HPDE6-E6E7 (cell line): ENCODE measurements at regions not wholly inside any gene's neighbourhood (a gene's known extent, or its start where the extent isn't known, plus 50 kb on each side); places are given as distances from the start of the nearest gene placed in this dataset.

Experiments
- DNase-seq: peaks from one replicate; pipeline ENCODE4 v3.0.0; 2011; ENCODE audit warnings: missing footprints; ENCODE audit errors: extremely low spot score

GRCh38 chr3:22475665-22476240 lies 724.7 kb upstream of the ZNF385D start:
- DNase-seq = no peak

DNA sequence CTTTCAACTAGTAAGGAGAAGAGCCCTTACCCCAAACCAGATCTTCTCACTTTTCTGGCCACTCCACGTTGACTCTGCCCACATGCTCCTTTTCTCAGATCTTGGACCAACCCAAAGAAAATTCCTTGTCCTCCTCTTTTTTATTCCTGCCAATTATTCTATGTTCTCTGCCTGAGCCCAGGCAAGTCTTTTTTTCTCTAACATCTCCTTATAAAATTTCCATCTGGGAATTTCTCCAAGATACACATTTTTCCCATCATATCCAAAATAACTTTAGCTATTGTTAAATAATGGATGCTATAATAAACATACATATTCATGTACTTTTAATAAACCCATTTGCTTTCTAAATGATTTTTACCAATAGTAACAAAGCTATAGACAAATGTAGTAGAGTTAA lies 726.0 kb upstream of the ZNF385D start:
- no peak for DNase-seq

GRCh38 chr3:22485954-22486353 lies 717.2 kb upstream of the UBE2E2 start:
- DNase-seq = no peak

- no peak for DNase-seq
These were observed 712.4 kb upstream of the UBE2E2 start for GRCh38 chr3:22490747-22491146.

DNA sequence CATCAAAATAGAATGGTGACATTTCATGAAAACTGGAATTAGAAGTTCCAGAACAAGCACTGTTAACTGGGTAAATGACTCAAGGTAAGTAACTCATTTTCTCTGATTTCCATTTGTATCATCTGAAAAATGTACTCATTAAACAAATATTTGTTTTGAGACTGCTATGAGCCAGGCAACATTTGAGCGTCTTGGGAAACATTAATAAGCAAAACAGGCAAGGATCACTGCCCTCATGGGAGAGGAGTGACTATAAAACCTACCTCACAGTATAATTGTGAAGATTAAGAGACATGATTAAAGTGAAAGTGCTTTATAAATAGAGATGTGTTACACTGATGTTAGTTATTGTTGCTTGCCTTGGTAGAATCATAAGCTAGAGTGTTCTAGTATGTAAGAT lies 711.8 kb upstream of the UBE2E2 start:
- DNase-seq = no peak

DNA sequence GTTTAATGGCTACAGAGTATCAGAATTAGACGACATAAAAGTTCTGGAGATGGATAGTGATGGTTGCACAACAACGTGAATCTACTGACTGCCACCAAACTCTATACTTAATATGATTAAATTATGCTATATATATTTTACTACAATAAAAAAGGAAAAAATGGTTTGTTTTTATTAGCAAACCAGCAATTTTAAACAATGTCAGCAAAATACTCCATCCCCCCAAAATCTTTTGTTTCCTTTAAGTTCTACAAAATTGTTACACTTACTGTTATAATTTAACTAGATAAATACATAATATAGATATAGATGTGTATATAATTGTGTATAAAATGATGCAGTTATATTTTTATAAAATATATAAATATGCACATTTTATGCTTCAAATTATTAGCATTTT lies 710.8 kb upstream of the UBE2E2 start:
- DNase-seq = no peak

DNA sequence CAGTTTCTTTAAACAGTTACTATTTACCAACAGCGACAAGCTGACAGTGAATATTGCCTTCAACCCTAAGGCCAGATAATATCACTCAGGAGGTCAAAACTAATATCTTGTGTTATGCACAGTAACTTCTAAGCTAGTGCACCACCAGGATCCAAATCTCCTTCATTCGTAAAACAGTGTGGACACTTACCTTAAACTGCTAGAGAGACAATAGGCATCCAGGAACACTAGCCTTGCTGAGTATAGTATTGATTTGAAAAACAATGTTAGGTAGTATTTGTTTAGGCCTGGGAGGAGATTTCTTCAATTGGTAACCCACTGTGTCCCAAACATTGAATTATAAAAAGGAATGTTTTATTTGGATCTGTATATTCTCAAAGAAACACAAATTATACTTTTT lies 707.9 kb upstream of the UBE2E2 start:
- DNase-seq = no peak

- no peak for DNase-seq
These were observed 707.3 kb upstream of the UBE2E2 start for GRCh38 chr3:22495791-22496190.

- DNase-seq = no peak
These were observed 706.5 kb upstream of the UBE2E2 start for GRCh38 chr3:22496641-22497040.

GRCh38 chr3:22506871-22507270 lies 696.3 kb upstream of the UBE2E2 start:
- no peak for DNase-seq

DNA sequence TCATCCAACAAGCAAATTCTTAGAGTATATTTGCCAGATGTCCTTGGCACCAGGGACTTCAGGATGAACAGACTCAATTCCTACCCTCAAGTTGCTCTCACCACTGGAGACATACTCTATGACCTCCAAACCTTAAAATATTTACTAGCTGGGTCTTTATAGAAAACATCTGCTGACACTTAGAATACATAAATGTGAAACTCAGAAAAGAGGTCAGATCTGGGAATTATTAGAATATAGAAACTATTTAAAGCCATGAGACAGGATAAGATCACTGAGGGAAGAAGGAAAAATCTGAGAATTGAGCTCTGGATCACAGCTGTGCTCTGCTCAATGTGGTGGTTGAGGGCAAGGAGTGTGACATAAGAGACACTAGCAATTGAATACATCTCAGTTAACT lies 695.4 kb upstream of the UBE2E2 start:
- DNase-seq = no peak

GRCh38 chr3:22523925-22524324 lies 679.2 kb upstream of the UBE2E2 start:
- no peak for DNase-seq

GRCh38 chr3:22526266-22526837 lies 676.8 kb upstream of the UBE2E2 start:
- no peak for DNase-seq

DNA sequence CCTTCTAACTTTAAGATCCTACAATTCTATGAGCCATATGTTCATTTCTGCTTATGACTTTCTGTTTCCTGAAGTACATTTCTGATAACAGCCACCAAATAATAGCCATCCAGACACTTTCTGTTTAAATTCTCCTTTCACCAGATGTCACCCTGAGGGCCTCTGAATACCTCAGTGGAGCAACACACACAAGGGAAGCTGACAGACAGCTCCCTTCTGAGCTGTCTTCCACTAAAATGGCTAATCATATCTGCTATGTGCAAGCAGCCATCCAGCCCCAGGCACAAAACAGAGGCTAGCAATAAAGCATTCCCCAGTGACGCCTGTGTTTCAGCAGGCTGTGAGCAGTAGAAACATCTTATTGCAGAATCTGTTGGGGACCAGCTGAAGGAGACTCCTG lies 666.6 kb upstream of the UBE2E2 start:
- no peak for DNase-seq

DNA sequence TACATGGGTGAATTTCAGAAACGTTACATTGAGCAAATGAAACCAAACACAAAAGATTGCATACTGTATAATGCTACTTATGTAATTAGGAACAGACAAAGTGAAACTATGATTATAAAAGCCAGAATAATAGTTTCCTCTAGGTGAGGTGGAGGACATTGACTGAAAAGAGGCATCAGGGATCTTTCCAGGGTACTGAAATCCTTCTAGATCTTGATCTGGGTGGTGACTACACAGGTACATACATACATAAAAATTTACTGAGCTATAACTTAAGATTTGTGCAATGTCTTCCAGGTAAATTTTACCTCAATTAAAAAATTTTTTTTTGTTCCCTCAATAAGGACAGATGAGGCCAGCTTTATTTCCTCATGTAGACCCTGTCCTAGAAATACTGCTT lies 665.6 kb upstream of the UBE2E2 start:
- DNase-seq = no peak

DNA sequence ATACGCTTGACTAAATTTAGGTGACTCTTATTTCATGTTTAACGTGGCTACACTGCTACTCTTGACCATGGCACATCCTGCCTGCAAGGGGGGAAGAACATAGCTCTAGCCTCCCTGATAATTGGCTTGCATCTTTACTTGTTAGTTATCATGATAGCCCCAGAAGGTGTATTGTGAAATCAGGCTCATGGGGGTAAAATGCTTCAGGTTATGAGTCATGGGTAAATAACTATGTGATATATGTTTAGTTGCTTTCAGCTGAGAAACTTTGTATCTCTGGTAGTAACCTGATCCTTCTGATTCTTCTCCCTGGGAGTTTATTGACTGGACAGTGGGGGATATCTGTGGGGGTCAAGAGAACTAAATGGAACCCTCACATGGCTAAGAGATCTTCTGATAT lies 660.8 kb upstream of the UBE2E2 start:
- DNase-seq = no peak

DNA sequence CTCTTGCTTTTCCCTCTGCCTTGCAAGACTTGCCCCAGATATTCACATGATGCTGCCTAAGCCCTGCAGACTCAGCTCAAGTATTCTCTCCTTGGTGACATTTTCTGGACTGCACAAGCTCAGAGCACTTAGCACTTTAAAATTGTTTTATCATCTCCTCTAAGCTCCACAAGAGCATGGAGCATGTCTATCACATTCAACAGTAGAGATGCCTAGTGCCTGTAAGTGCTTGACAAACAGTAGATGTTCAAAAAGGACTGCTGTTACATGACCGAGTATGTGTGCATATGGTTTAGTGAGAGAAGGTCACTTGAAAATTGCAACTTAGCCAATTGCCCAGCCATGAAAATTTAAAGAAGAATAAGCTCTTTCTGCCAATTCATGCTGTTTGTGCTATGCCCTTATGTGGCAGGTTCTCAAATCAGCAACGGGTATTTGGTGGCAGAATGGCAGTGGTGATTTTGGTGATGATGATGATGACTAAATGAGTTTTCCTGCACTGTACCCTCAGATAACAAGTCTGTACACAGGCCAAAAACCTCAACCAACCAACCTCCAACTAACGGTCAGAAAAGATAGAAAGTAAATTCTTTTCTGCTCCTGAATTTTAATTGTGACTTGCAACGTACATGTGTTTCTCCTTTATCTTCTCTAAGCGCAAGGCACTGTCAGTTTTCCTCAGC lies 647.2 kb upstream of the UBE2E2 start:
- no peak for DNase-seq

DNA sequence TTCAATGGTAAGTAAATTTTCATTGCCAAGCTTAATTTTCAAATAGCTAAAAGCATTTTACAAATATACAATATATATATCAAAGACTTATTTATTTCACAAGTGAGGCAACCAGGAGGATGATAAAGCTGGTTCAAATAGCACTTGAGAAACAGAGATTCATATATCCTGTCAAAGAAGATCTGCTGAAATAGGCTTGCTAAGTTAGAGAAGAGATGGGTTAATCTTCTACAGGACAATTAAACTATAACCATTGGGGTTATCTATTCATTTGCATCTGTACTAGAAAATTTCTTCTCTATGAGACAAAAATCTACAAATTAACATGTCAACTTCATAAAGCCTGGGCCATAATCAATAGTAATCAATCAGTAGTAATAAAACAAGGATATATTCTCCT lies 637.7 kb upstream of the UBE2E2 start:
- no peak for DNase-seq

DNA sequence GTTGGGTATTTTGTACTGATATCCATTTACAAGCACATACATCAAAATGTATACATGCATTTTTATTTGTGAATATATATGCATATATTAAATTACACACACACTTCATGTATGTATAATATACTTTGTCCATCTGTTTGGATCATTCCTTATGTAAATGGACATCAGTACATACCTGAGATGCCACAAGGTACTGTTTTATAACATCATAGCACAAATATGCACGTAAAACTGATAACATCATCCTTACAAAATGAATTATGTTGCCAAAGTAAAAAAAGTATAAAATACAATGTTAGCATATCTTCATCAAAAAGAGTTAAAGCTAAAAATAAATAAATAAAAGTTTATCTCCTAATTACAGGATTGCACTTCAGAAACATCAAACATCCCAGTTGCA lies 634.8 kb upstream of the UBE2E2 start:
- no peak for DNase-seq

DNA sequence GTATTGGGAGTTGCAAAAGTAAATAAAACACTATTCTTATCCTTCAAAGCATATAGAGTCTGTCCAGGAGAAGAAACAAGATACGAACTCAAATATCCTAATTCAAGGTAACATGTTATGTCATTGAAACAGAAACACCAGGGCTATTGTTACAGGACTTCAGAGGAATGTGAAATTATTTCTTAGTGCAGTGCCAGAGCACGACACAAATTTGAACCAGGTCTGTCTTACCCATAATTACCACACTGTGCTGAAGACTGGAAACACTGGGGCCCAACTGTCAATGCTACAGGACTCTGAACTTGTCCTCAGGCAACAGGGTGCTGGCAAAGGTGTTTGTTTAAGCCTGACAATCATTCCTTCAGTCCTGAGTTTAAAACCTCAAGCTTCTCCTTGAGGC lies 633.6 kb upstream of the UBE2E2 start:
- DNase-seq = no peak

DNA sequence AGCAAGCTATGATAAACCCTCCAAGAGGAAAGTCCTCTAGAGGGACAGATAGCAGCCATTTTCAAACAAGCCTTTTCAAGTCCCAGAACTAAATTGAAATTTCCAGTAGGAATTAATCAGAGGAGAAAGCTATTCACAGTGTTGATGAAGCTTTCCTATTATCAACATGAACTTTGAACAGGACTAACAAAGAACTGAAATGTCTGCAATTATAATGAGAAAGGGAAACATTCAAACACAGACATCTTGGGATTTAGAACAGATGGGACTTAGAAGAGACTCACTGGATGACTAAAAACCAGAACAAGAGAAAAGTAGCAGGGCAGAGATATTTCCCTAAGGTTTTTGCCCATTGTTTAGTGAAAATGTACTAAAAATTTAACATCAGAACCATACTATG lies 622.1 kb upstream of the UBE2E2 start:
- no peak for DNase-seq

GRCh38 chr3:22582266-22582665 lies 620.9 kb upstream of the UBE2E2 start:
- no peak for DNase-seq

DNA sequence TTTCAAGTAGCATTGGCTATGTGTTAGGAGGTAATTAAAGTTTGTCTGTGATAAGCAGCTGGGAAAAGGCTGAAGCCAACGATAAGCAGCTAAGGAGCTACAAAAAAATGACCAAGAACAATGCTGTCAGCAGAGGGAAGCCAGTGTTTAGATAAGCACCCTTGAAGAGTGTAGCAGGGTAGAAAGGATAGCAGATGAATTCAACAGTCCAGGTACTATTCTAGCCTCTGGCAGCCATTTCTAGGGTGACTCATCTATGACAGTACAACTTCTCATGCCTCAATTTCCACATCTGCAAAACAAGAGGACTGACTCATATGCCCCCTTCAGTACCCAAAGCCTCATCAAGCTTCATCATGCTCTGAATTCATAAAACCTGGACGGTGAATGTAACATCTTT lies 617.6 kb upstream of the UBE2E2 start:
- peak; percentile 0 for DNase-seq

DNA sequence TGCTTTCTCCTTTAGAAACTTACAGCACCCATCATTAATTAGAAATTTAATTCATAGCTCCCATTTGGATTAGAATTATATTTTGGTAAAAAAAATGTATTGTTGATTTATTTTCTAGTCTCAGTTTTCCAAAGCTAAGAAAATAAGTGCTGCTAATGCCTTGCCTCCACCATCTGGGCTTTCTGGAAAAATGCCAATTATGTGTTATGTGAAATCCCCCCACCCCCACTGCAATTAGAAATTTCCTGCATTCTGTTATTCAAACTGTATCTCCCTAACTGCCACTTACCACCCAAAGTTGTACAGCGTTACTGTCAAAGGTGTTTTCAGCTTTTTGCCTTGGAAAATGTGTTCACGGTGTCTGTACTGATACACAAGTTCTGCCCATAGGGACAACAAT lies 617.2 kb upstream of the UBE2E2 start:
- no peak for DNase-seq
